HG02885 (cell line): ENCODE measurements at regions not wholly inside any gene's neighbourhood (a gene's known extent, or its start where the extent isn't known, plus 50 kb on each side); places are given as distances from the start of the nearest gene placed in this dataset.
A peak's percentile ranks its signal among the peaks of the same experiment; 100 is the strongest.

Experiments used
- ATAC-seq: cut with Tn5 transposase; IDR thresholded peaks from one replicate; pipeline ENCODE4 v1.9.1; 2021; ENCODE audit warnings: mild to moderate bottlenecking; ENCODE audit not compliant: unreplicated experiment, poor library complexity

DNA sequence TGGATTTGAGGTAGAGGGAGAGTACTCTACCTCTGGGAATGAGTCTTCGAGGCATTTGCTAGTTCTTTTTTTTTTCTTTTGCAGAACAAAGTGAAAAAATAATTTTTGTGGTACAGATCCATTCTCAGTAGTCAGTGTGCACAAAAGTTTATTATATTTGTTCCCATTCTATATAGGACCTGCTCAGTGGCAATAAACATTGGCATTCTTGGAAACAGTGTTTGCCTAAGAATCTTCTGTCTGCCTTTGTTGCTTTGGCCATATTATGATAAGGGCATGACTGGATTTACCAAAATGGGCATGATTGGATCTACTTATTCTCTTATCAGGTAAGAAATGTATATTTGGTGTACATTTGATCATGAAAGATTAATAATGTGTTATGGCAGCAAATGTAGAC lies 583.3 kb downstream of the PLCL1 start:
- ATAC-seq, result no peak

- no peak for ATAC-seq
Measured at GRCh38 chr2:198385856-198386255, 581.5 kb downstream of the PLCL1 start.

DNA sequence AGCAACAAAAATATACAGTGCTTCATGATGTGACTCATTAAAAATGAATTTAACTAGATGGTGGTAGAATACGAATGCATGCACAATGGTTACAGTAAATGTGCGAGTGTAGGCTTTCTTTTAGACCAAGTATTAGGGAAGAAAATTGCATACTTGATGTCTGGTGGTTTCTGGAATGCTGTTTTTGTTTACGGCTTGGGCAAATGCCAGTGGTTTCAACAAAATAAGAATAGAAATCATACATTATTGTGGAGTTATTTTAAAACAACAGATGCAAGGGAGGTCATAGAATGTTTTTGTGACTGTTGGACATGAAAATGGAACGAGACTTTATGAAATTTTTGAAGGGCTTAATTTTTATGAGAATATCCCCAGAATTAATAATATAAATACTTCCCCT lies 580.9 kb downstream of the PLCL1 start:
- ATAC-seq, result no peak

DNA sequence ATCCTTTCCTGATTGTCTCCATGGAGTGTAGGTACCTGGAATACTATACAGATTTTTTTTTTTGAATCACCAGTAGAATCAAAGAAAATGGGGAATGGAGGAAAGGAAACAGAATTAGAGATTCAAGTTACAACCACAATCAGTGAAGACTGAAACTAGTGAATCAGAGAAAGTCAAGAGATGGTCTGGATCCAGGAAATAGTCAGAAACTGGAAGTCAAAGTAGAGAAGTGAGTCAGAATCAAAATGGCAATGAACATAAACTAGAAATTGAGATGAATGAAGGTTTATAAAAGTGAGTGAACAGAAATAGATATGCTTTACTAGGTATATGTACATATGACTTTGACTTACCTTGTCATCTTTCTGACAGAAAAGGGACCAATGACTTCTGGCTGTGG lies 579.0 kb downstream of the PLCL1 start:
- no peak for ATAC-seq

DNA sequence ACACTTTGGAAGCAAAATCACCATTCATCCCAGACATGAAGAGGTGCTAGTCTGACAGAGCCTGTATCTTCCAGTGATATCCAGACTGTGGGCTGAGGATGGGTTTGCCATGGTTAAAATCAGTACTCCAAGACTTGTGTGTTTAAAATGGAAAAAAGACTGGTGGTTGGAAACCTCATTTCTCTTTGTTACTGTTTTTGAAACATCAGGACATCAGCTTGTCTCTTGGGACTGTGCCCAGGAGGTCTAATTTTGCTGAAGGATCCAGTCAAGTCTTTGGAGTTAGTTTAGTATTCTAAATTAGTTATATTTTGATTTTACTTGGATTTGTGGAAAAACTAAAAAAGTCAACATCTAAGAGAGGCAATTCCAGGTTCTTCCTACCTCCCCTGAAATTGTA lies 578.4 kb downstream of the PLCL1 start:
- ATAC-seq, result no peak

DNA sequence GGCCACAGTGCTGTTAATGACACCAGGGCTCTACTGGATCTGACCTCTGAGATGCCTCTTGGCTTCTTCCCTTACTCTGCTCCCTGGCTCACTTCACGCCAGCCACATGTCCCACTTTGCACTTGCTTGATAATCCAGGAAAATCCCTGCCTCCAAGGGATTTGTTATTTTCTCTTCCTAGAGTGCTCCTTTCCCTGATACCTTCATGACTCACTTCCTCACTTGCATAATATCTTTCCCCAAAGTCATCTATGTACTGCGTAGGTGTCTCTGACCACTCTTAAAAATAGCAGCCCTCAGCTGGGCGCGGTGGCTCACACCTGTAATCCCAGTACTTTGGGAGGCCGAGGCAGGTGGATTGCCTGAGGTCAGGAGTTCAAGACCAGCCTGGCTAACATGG lies 572.3 kb downstream of the PLCL1 start:
- no peak for ATAC-seq

DNA sequence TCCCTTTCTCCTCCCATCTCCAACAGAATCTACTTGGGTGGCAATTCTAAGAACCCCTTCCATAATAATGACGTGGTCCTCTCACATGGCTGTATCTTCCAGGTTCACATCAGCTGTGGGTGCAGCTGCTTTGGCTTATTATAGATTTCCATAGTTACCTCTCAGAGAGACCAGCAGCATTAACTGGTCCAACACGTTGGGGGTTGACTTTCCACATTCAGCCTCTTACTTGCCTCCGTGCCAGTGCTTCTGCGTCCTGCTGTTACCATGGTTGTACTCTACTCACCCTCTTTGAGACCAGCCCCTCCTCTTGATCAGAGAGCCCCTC lies 570.7 kb downstream of the PLCL1 start:
- no peak for ATAC-seq

DNA sequence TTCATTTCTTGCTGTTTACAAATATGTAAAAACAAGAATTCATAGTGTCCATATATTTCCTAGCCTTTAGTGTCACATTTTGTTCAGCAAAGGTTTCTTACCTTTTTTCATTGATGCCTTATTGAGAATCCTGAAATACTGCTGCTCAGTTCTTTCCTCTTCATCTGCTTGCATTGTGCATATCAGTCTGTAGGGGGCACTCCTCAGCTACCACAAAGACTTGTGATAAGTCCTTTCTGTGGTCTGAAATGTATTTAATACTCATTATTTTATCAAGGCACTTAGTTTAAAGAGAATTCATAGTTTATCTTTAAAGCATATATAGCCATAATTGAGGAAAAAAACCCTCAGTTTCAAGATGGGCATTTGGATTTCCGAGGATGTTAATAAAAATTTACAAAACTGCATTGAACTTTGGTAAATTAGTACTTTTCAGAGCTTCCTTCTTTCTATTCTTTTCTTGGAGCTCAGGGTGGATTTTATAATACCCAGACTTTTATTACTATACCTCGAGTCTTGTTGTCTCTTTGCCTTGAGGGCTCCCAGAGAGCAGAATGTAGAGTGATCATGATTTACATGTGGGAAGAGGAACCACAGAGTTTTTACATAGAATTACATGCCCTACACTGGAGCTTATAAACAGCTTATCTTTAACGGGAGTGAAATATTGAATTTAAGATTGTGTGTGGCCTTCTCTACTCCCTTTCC lies 570.1 kb downstream of the PLCL1 start:
- no peak for ATAC-seq

GRCh38 chr2:198371921-198372543 lies 567.6 kb downstream of the PLCL1 start:
- ATAC-seq, result peak; percentile 96

DNA sequence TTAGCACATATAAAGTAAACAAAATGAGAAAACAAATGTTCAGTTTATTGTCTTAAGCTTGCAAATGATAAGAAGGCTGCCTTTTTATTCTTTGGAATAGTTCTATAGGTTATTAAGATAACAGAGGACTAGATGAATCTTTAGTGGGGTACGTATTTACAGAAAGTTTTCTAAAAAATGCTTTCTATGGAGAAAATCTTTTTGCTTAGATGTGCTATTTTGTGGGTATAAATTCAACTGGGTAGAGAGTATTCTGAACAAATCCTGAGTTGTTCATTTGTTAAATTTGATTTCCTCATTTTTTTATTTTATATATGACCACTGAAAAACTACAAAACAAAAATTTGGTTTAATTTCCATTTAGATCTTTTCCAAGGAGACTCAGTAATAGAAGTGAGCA lies 566.9 kb downstream of the PLCL1 start:
- no peak for ATAC-seq

DNA sequence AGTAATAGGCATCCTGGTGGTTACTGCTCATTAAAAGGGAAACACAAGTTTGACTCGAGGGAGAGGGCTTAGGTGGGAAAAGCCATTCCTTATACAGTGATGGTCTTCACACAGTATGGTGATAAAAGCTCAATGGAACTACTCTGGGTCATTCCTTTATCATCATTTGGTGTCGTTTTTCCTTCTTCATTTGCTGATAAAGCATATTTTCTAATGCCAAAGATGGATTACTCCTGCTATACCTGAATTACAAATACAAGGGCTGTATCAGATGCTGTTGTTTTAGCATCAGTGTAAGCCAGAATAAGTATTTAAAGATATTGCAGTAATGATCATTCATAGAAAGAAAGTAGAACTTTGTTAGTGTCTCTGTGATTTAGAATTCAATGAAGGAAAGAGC lies 563.7 kb downstream of the PLCL1 start:
- ATAC-seq, result no peak

- ATAC-seq, result no peak
Measured at GRCh38 chr2:198362740-198363139, 558.3 kb downstream of the PLCL1 start.

- ATAC-seq, result no peak
Measured at GRCh38 chr2:198359308-198359707, 554.9 kb downstream of the PLCL1 start.

GRCh38 chr2:198356157-198356556 lies 551.8 kb downstream of the PLCL1 start:
- ATAC-seq, result no peak

- no peak for ATAC-seq
Measured at GRCh38 chr2:198351647-198352046, 547.3 kb downstream of the PLCL1 start.

GRCh38 chr2:198347946-198348345 lies 543.6 kb downstream of the PLCL1 start:
- no peak for ATAC-seq

GRCh38 chr2:198347349-198347748 lies 543.0 kb downstream of the PLCL1 start:
- ATAC-seq, result no peak

DNA sequence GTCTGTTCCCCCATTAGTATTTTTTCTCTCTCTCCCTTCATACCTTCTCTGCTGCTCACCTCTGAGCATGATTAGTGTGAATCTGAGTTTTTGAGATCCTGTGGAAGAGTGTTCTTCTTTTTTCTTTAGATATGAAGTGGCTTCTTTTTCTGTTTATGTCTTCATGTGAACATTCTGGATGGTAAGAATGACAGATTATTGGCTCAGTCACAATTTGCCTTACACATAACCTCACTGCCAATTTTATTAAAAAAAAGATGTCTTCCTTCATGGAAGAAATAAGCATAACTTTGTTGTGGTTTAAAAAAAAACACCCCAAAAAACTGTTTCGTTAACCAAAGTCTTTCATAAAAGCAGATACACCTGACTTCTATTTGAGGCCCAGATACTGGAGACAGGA lies 539.1 kb downstream of the PLCL1 start:
- no peak for ATAC-seq

DNA sequence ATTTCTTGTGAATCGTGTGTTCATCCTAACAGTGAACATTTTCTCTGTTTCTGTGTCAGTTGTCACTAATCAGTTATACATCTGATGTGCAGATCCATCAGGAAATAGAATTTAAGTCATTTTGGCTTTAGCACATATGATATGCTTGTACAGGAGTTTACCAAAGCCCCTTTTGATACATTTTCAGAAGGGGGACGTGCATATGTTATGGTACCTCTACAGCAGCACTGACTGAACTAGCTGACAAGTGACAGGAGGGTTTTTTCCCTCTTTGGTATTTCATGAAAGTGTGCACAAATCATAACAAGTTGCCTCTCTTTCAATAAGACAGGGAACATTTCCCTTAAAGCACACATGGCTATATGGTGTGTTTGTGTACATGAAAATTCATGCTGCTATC lies 536.5 kb downstream of the PLCL1 start:
- no peak for ATAC-seq

- ATAC-seq, result no peak
Measured at GRCh38 chr2:198339116-198339515, 534.7 kb downstream of the PLCL1 start.

DNA sequence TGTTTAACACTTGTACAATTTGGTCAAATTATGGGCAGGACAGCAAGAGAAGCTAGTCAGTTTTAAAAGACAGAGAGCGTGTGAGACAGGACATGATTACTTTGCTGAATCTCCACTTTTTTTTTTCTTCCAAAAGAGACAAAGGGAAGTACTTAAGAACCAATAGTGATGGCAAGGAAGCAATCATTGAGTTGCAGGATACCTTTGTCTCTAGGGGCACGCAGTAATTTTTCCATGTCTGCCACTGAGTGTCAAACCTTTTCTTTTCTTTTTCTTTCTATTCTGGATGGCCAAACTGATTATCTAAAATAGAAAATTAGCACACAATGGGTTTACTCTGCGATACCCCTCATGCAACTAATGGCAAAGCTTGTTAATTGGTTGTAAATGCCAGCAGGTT lies 533.0 kb downstream of the PLCL1 start:
- no peak for ATAC-seq

DNA sequence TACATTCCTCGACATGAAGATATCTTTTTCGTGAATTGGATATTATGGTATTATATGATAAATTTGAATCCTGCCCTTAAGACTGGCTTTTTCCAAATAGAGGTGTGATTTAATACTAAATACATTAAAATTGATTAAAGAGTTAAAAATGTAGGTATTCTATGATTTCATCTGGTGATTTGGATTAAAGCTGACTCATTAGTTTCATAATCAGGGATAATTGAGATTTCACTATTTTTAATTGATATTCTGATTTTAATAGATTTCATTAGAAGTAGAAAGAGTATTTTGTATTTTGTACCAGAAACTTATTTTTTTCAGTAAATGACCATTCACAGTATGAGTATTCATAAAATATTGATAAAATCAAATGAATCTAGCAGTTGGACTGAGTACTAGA lies 524.1 kb downstream of the PLCL1 start:
- ATAC-seq, result no peak
